ENCODE measurements at regions not wholly inside any gene's neighbourhood (a gene's known extent, or its start where the extent isn't known, plus 50 kb on each side); places are given as distances from the start of the nearest gene placed in this dataset.
A peak's percentile ranks its signal among the peaks of the same experiment; 100 is the strongest.

DNA sequence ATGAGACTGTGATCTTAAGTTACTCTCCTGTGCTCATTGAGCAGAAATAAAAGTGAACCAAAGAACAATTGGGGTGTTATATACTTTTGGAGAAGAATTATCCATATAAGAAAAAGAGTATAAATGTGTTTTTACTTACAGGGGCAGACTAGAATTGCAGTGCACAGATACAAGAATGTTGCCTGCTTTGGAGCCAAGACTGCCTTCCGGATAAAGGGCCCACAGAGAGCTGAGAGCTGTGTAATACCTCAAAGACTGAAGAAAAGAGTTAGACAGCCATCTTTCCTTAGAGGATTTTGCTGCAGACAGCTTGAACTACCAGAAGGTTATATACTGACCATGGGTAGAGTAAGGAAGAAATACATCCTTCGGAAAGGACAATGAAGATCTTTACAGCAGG is 1235.5 kb upstream of the CITED2 start:
- DNase-seq, result no peak

DNA sequence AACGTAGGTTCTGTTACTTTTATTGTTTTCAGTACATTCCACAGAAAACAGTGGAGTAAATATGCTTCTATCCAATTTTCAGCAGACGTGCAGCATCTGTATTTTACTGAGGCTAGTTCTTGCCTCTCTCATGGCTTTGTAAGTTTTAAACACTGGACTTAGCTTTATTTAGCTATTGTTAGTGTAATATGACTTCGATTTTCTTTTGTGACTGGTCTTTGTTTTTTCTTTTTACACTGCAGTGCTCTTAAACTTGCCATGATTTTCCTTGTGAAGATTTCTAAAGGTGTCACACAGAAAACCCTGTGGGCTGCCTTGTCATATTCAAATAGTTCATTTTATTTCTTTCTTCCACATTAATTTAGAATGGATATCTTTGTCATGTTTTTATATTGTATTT is 1234.9 kb upstream of the CITED2 start:
- no peak for DNase-seq

DNA sequence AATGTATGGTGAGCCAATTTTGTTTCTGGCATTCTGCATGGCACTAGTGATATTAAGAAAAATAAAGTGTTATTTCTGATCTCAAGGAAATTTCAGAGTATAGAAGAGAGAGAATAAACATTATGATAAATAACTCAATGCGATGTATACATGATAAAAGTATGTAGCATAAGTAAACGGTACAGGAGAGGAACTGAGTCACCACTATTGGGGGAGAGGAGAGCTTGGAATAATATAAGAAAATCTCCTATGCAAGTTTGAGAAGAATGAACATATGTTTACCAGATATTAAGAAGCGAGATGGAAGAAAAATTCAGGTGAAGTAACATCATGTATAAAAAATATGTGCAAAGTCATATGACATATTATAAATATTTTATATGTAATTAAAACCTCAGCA is 1230.3 kb upstream of the CITED2 start:
- DNase-seq, result no peak

DNA sequence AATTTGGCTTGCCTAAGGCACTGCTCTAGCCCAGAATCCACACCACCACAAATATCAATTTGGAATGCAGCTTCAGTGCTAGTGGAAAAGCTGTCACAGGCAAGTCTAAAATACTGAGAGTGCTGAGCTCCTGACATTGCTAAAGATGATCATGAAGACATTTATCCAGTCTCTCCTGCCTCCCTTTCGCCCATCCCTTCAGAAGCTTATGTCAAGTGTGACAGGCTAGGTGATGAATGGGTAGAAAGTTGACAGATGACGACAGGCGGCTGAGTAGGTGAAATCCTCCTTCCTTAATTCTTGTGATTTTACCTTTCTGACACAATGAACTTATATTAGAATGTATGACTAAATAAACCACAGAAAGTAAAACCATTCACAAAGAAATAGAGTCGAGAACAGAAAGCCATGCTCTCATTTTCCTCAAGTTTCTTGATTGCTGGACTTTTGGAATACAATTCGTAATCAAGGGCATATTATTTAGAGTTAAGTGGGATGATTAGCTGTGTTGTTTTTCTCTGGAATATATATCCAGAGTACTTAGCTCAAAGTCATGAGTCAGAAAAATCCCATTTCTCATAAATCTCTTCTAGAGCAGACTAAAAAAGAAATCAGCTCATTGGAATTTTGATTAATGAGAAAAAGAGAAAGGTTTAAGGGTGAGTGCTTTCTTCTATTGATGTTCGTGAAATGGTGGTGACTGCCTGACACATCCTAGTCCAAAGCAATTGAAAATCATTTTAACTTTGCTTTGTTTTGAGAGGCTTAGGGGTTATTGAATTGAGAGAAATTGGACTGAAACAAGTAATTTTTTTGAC is 1228.2 kb upstream of the CITED2 start:
- DNase-seq, result peak; percentile 45

DNA sequence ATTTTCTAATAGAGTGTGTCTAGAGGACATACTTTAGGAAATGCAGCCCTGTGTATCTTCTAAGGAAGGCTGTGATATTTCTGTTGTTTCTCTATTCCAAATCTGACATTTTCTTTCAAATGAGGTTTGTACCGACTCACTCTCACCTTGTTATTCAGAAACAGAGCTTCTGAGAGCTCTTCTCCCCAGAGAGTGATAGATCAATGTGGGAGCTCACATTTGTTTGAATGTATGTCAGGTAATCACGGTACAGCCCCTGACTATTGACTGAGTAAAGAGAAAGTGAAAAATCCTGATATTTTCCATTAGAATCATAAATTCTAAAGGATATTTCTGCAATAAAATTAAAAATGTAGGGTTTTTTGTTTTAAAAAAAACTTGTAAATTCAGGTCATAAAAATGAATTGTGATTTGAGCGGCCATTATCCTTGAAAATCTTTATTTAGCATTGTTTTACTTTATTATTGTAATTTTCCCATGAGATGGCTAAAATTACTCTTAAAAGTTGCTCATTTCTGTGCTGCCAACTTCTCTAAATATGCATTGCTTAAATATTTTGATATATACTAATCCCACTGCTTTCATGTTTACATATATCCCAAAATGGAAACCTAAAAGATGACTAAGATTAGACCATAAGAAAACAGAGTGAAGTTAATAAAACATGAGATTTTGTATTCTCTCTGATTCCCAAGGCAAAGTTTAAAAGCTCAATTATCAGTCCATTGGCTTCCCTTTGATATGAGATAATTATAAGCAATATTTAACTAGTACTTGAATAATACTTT is 1226.8 kb upstream of the CITED2 start:
- no peak for DNase-seq

DNA sequence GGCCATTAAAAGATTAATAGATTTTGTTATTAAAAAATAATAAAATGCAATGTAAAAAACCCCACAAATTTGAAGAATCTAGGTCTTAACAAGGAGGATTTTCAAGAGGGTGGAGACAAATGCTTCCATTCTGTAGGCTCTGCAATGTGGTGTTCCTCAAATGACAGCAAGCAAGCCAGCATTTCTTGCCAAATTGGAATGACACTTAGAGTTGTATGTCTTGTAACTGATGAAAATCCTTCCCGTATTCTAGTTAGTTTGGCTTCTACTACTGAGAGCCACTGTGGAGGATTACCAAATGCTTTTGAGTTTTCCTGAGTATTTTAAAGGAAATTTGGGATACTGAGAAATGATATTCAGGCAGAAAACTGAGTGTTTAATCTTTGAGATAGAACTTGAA is 1225.5 kb upstream of the CITED2 start:
- DNase-seq, result no peak

DNA sequence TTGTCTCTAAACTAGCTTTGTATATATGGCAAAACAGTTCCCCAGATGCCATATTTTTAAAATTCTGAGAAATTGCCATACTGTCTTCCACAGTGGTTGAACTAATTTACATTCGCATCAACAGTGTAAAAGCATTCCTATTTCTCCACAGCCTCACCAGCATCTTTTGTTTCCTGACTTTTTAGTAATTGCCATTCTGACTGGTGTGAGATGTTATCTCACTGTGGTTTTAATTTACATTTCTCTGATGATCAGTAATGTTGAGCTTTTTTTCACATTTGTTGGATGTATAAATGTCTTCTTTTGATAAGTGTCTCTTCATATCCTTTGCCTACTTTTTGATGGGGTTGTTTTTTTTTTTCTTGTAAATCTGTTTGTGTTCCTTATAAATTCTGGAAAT is 1222.7 kb upstream of the CITED2 start:
- DNase-seq, result no peak

DNA sequence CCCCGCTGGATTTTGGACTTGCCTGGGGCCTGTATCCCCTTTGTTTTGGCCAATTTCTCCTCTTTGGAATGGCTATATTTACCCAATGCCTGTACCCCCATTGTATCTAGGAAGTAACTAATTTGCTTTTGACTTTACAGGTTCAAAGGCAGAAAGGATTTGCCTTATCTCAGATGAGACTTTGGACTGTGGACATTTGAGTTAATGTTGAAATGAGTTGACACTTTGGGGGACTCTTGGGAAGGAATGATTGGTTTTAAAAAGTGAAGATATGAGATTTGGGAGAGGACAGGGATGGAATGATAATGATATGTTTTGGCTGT is 1220.3 kb upstream of the CITED2 start:
- DNase-seq, result no peak

DNA sequence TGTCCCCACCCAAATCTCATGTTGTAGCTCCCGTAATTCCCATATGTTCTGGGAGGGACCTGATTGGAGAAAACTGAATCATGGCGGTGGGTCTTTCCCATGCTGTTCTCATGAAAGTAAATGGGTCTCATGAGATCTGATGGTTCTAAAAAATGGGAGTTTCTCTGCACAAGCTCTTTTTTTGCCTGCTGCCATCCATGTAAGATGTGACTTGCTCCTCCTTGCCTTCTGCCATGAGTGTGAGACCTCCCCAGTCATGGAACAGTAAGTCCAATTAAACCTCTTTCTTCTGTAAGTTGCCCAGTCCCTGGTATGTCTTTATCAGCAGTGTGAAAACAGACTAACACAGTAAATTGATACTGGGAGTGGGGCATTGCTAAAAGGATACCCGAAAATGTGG is 1218.4 kb upstream of the CITED2 start:
- DNase-seq, result no peak

DNA sequence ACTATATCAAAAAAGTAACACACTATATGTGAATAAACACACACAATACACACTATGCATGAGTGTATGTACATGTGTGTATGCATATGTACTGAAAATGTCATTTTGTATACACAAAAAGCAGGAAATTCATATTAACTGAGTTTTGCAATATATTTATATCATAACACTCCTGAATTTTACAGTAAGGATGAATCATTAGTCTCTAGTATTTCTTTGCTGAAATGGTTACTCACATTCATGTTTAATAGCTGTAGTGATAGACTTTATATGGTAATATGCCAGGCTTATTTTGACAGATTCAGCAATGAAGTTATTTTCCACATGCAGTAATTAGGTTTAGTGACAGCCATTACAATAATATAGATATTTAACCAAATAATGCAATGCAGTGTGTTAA is 1216.2 kb upstream of the CITED2 start:
- DNase-seq, result no peak

DNA sequence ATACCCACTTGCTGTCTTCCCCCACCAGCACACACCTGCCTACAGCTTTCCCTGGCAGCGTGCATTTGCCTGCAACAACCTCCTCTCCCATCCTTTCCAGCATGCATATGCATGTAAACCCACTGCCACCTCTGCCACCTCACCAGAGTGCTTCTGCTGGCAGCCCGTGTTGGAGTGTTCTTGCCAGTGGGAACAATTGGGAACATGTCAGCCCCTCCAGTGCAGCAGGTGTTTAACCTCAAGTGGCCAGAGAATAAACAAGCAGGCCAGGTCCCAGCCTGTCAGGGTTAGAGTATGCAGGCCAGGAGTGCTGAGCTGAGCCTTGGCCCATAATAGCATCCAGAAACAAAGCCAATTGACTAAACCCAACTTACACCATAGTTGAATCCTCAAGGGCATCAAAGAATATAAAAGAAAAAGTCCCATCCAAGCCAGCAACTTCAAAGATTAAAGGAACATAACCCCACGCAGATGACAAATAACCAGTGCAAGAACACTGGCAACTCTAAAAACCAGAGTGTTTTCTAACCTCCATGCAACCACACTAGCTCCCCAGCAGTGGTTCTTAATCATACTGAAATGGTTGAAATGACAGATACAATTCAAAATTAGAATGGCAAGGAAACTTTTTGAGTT is 1212.1 kb upstream of the CITED2 start:
- no peak for DNase-seq

DNA sequence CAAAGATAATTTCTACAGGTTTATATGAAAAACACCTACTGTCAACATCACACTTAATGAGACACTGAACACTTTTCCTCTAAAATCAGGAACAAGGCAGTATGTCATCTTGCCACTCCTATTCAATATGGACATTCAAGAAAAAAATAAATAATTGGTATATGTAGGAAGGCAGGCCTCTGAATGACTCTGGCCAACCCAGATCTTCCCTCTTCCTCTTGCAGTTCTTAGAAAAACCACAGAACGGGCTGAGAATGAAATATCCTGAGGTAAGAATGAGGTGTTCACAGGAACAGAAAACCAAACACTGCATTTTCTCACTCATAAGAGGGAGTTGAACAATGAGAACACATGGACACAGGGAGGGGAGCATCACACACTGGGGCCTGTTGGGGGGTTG is 1207.2 kb upstream of the CITED2 start:
- DNase-seq, result no peak

DNA sequence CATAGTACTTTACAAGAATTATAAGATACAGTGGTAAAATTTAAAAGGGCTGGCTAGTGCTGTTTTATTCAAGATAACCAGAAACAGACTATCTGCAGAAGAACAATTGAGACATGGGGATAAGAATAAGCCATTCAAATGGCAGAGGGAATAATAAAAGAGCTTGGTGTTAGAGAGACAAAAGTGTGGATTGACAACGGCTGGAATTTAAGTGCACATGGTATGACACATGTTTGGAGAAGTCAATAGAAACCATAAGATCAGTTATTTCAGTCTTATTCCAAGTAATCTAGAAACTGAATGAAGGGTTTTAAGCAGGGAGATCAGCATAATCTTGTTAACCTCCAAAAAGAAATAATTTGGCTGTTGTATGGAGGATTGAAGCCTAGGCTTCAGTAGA is 1205.5 kb upstream of the CITED2 start:
- no peak for DNase-seq

DNA sequence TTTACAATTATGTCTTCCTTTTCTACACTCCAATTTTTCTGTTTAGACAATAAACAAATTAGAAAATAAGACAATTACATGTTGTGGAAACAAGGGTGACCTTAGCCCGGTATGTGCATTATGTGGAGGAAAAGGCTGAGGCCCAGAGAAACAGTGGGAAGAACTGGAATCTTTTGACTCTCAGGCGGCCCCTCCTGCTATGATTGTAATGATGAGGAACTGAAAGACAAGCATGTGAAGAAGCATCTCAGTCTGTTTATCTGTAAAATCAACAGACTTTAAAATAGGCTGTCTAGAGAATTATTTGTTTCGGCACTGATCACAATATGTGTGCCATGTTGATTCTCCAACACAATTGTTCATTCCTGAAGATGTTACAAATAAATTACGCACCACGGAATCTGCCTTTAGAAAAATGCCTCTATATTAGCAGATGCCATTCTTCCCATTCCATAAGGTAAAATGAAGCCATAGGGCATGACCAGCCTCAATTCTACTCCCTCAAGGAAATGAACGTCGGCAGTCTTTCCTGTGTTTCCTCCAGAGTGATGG is 1201.6 kb upstream of the CITED2 start:
- no peak for DNase-seq

DNA sequence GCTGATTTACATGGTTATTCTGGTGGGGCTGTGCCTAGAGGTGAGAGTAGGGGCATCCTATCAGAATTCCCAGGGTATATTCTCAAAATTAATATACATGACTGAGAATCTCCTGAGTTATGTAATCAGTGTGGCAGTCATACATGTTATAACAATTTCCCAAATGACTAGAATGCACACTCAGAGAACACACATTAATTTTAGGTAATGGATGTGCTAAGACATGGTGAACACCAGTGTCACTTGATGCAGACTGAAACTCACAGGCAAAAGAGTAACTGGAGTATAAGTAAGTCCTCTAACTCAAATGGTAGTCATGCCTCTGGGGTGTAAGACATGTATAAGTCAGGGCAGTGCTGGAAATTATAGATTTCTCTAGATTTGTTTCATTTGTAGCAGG is 1198.4 kb upstream of the CITED2 start:
- DNase-seq, result no peak

DNA sequence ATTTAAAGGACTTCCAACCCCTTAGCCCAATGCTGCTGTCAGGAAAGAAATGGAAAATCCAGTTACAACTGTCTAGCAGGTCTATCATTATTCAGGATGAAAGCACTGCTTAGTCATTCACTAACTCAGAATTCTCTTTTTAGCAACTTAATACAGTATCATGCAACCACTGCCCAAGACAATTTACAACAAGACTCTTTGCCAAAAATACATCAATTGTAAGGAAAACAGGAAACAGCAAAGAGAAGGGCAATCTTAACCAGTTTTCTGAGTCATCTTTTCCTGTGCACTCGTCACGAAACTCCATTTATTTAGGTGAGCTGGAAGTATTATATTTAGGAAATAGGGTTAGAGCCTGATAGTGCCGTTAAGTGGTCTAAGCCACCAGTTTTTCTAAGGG is 1197.7 kb upstream of the CITED2 start:
- DNase-seq, result peak; percentile 13

DNA sequence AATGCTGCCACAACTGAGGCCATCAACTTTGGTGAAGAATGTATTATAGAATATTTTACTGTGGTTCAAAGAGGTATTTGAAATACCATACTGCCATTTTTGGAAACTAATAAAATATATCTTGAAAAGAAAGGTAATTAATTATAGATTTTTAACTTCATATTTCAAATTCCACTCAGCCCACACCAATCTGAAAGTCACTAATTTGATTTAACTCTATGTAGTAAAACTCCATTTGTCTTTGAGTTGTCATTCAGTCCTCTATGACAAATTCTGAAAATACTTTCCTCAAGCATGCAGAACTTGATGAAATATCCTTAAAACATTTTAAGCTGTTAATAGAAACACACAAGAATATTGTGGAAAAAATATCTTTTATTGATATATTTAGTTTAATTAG is 1196.7 kb upstream of the CITED2 start:
- no peak for DNase-seq

DNA sequence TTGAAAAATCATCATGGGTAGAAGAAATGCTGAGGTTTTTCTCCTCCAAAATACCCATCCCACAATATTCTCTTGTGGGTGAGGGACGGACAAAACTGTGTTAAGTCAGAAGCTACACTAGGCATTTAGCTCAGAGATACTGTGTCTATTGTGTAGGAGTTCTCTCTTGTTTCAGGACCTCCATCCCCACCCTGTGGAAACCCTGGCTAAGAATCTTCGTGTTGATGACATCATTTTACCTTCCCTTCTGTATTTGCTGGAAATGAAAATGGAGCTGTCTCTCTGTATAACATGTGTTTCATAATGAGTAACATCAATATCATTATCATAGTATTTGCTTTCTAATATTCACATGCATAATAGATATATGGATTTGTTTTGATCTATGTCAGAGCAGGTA is 1193.0 kb upstream of the CITED2 start:
- no peak for DNase-seq

DNA sequence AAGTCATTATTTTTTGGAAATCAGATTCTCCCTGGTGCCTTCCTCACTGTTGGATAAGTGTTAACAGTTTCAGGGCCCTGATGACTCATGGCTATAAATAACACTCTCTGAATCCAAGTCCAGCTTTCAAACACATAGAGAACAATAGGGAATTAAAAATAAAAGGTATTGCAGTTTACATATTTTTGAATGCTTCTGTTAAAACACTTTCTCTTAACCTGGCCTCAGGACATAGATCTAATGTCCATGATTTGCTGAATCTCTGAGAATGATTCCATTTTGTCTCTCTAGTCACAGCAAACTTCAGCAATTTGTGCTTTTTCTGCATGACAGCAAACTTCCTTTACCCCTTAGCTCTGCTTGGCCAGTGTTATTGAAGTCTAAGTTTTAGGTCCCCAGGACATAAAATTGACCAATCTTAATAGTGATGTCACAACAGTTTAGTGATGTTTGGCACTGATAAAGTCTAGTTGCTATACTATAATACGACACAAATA is 1192.4 kb upstream of the CITED2 start:
- peak; percentile 50 for DNase-seq

DNA sequence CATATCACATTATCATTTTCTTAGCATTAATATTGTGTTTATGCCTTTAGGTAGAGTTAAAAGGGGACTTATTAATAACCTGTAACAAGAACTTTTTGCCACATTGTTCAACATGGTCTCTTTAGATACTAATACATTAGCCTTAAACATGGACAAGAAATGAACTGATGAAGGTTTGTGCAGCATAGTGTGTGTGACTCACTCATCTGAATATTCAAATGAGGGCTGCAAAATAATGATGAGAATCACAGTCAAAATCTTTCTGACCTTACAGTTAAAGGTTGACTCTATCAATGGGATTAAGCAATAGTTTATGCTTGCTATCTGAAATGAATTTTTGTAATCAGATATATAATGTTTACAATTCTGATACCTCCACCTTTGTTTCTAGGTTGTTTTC is 1189.3 kb upstream of the CITED2 start:
- no peak for DNase-seq

DNA sequence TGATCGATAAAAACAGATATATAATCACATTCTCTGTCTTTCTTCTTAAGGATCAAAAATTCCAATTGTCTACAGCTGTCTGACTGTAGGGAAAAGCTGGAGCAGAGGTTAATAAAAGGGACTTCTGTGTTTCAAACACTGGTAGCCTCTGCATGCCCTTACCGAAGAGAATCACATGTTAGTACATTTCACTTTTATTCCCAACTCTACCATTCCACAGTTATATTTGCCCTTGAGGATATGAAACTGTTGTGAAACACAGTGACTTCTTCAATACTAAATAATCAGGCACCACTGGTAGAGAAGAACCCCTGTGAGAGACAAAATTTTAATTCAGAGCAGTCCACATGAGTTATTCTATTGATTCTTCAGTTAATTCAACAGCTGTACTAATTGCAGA is 1187.3 kb upstream of the CITED2 start:
- no peak for DNase-seq

DNA sequence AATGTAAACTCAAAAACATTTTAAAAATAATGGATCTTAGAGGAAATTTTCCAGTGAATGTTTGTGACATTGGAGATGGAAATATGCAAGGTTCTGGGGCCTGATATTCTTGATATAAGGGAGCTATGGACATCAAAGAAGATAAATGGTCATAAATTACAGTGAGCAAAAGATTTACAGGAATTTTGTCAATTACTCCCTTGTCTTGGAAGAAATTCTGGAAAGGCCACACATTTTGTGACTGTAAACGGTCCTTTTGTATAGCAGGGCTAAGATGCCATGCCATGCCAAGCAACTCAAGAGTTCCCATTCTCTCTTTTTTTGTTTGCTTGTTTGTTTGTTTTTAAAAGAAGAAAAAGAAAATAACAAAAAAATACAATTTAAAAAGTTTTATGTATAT is 1186.2 kb upstream of the CITED2 start:
- DNase-seq, result no peak

DNA sequence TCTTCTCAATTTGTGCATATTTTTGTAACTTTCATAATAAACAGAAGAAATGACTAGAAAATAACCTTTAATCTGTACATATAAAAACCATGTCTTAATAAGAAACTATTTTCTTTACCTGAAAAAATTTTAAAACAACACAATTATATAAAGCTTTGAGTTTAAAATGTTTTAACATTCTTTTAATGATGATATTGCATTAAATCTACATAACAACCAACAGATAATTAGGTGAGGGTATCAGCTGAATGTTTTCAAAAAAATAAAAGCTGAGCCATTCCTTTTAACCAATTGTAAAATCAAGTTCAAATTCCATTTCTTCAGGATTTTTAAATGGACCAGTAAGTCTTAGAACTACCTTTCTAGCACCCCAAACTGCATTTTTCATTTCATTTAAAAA is 1185.0 kb upstream of the CITED2 start:
- no peak for DNase-seq

DNA sequence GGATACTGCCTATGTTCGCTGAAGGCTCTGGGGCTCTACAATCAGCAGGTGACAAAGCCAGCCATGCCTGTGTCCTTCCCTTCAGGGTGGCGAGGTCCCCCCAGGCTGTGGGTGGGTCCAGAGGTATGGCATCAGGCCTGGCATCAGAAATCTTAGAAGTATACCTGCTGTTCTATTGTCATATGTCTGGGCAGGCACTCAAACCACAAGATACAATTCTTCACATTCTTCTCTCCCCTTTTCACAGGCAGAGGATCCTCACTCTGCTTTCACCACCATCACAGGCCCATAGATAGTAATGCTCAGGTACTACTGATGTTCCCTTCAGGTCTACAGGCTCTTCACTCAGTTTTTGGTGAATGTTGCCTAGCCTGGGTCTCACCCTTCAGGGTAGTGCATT is 1180.0 kb upstream of the CITED2 start:
- DNase-seq, result no peak
